Sigmoid colon (tissue), 4 donors: ENCODE measurements at regions not wholly inside any gene's neighbourhood (a gene's known extent, or its start where the extent isn't known, plus 50 kb on each side); places are given as distances from the start of the nearest gene placed in this dataset.
A peak's percentile ranks its signal among the peaks of the same experiment; 100 is the strongest.

Source experiments
- CTCF ChIP-seq, 4 experiments: fragments of 450-650 bp in 3 of 4; fragments of 200-600 bp in 1 of 4; IDR thresholded peaks; one replicate each; pipeline ENCODE4 v1.5.1; 2016 to 2019; ENCODE audit warnings: antibody characterized with exemption in 4 of 4, mild to moderate bottlenecking in 3 of 4, moderate library complexity in 2 of 4
- EP300 ChIP-seq, 4 donors: sonication (generic); formaldehyde crosslinking; IDR thresholded peaks; one replicate each; pipeline ENCODE4 v1.6.1; 2017; ENCODE audit warnings: antibody characterized with exemption in 4 of 4
- POLR2A ChIP-seq, 2 donors: fragments of 450-650 bp; IDR thresholded peaks; one replicate each; pipeline ENCODE4 v1.6.1; 2016; ENCODE audit warnings: antibody characterized with exemption in 2 of 2, mild to moderate bottlenecking in 2 of 2, moderate library complexity in 2 of 2

DNA sequence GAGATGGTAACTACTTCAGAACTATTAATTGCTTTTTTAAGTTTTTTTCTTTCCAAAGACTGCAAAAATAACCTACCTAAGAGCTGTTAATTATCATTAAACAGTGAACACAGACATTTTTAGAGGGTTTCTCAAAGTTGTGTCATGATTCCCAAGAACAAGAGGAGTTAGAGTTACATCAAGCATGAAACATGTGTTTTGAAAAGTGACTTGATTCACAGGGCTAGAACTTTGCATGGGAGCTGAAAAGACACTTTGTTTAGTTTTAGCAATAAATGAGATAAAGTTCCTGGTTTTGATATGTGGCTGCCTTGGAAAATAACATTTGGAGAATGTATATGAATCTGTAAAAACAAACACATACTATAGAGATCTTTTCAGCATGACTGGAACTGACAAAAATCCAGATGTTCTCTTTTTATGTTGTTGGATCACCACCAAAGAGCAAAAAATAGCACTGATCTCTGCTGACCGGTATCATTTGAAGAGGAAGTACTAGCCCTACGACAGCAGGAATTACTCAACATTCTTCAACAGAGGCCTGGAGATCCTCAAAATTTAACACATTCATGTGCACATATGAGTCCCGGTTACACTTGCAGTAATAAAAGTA lies 173.0 kb upstream of the PCDH18 start:
- TF ChIP-seq CTCF (IDR thresholded peaks at IDR 0.05), result no peak
- no peak for TF ChIP-seq POLR2A (IDR thresholded peaks at IDR 0.05)
- peak in 1 of 4 donors; percentile 23 for TF ChIP-seq EP300 (IDR thresholded peaks at IDR 0.05)
